Prostate gland (tissue), 2 donors: ENCODE measurements at regions not wholly inside any gene's neighbourhood (a gene's known extent, or its start where the extent isn't known, plus 50 kb on each side); places are given as distances from the start of the nearest gene placed in this dataset.

Experiments
- DNase-seq: peaks from one replicate; pipeline ENCODE4 v3.0.0-alpha.2; 2019; ENCODE audit warnings: low spot score
- H3K27ac ChIP-seq, 2 donors: fragments of 200-600 bp; sonication (generic); 2 replicates each; pipeline ENCODE4 v1.5.1; 2017 to 2019
- H3K27me3 ChIP-seq: fragments of 200-600 bp; sonication (generic); replicated peaks from 2 replicates; pipeline ENCODE4 v1.5.1; 2019; ENCODE audit not compliant: insufficient read depth
- H3K36me3 ChIP-seq, 2 donors: fragments of 200-600 bp; sonication (generic); 1 replicate in 1 of 2; 2 replicates in 1 of 2; pipeline versions ENCODE4 v1.5.1 to v1.8.1; 2017 to 2019
- H3K4me1 ChIP-seq: fragments of 200-600 bp; sonication (generic); replicated peaks from 2 replicates; pipeline ENCODE4 v1.5.1; 2019
- H3K4me3 ChIP-seq, 2 donors: fragments of 200-600 bp; sonication (generic); 2 replicates each; pipeline ENCODE4 v1.5.1; 2017 to 2019
- H3K9me3 ChIP-seq: fragments of 200-600 bp; sonication (generic); 2 replicates; pipeline ENCODE4 v1.5.1; 2017
- CTCF ChIP-seq, 4 experiments: fragments of 200-600 bp in 2 of 4; fragments of 450-650 bp in 2 of 4; sonication (generic) in 2 of 4; IDR thresholded peaks; 1 replicate in 3 of 4; 2 replicates in 1 of 4; pipeline ENCODE4 v1.5.1; 2016 to 2019; ENCODE audit warnings: antibody characterized with exemption in 4 of 4, mild to moderate bottlenecking in 2 of 4, moderate library complexity in 2 of 4
- POLR2A ChIP-seq: fragments of 450-650 bp; IDR thresholded peaks from one replicate; pipeline ENCODE4 v1.6.1; 2016; ENCODE audit warnings: antibody characterized with exemption, mild to moderate bottlenecking
- POLR2AphosphoS5 ChIP-seq: sonication (generic); formaldehyde crosslinking; IDR thresholded peaks from one replicate; pipeline ENCODE4 v1.6.1; 2017; ENCODE audit warnings: antibody characterized with exemption
- WGBS: methylation state at CpG from one replicate; pipeline ENCODE4 v1.1.5; 2018; 5-methylcytosine and 5-hydroxymethylcytosine counted together
- intact Hi-C: fragments of 100-400 bp; cut with DNase I; formaldehyde crosslinking; loops from one replicate; pipeline ENCODE4 v1.14.2; 2022

DNA sequence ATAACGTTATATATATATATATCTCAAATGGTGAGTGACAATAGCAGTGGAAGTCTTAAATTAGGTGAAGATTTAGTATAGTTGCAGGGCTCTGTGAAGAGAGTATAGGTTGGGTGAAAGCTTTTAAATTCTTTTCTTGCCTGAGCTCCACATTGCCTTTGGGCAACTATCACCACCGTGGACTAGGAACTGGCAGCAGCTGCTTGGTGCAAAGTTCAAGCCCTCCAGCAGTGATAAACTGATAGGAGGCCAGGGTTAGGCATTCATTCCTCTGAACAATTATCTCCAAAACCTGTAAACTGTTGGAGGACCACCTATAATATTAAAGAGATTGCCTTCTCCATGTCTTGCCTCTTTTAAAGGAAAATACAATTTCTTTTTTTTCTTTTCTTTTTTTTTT, 91.2 kb upstream of the ATXN7L3B start:
- TF ChIP-seq POLR2AphosphoS5 (no peak), CTCF (IDR thresholded peaks at IDR 0.05) (no peak), POLR2A (no peak)
- H3K9me3 ChIP-seq = no peaks in the 10 kb centered on the region
- no peak overlapping the region for H3K27ac ChIP-seq
- H3K36me3 ChIP-seq = no peaks in the 10 kb centered on the region
- no peak overlapping the region for H3K4me3 ChIP-seq
- 84% methylated on average over 2 of the region's 2 CpGs for WGBS
- no peak for DNase-seq
- no peaks in the 10 kb centered on the region for H3K27me3 ChIP-seq
- intact Hi-C loops = no loop called here
- H3K4me1 ChIP-seq = no peaks in the 10 kb centered on the region

- no peak for TF ChIP-seq POLR2AphosphoS5
- no peak for TF ChIP-seq CTCF (IDR thresholded peaks at IDR 0.05)
- TF ChIP-seq POLR2A = no peak
- no peak for DNase-seq
- H3K9me3 ChIP-seq = no peaks in the 10 kb centered on the region
- H3K36me3 ChIP-seq = no peaks in the 10 kb centered on the region
- intact Hi-C loops = no loop called here
- H3K27ac ChIP-seq = no peak overlapping the region
- no peaks in the 10 kb centered on the region for H3K27me3 ChIP-seq
- WGBS = 83% methylated on average over 2 of the region's 2 CpGs
- H3K4me1 ChIP-seq = no peaks in the 10 kb centered on the region
- no peak overlapping the region for H3K4me3 ChIP-seq
Measured at GRCh38 chr12:74449872-74450271, 87.8 kb upstream of the ATXN7L3B start.

- WGBS = 87% methylated on average over 1 of the region's 1 CpG
- no peak for DNase-seq
Measured at GRCh38 chr12:74454109-74454508, 83.5 kb upstream of the ATXN7L3B start.

GRCh38 chr12:74455429-74455828, 82.2 kb upstream of the ATXN7L3B start:
- intact Hi-C loops = no loop called here
- H3K27me3 ChIP-seq = no peaks in the 10 kb centered on the region
- no peaks in the 10 kb centered on the region for H3K4me1 ChIP-seq
- H3K27ac ChIP-seq = no peak overlapping the region
- no peak for TF ChIP-seq POLR2A
- TF ChIP-seq POLR2AphosphoS5 = no peak
- TF ChIP-seq CTCF (IDR thresholded peaks at IDR 0.05) = no peak
- DNase-seq = no peak
- no peak overlapping the region for H3K4me3 ChIP-seq
- 86% methylated on average over 3 of the region's 3 CpGs for WGBS
- H3K9me3 ChIP-seq = no peaks in the 10 kb centered on the region
- no peaks in the 10 kb centered on the region for H3K36me3 ChIP-seq

More at GRCh38 chr12:74454109-74454508, 83.5 kb upstream of the ATXN7L3B start:
- no peaks in the 10 kb centered on the region for H3K36me3 ChIP-seq
- intact Hi-C loops = no loop called here
- no peaks in the 10 kb centered on the region for H3K27me3 ChIP-seq
- H3K9me3 ChIP-seq = no peaks in the 10 kb centered on the region
- H3K4me1 ChIP-seq = no peaks in the 10 kb centered on the region
- TF ChIP-seq CTCF (IDR thresholded peaks at IDR 0.05) (no peak), POLR2AphosphoS5 (no peak), POLR2A (no peak)
- H3K27ac ChIP-seq = no peak overlapping the region
- no peak overlapping the region for H3K4me3 ChIP-seq

DNA sequence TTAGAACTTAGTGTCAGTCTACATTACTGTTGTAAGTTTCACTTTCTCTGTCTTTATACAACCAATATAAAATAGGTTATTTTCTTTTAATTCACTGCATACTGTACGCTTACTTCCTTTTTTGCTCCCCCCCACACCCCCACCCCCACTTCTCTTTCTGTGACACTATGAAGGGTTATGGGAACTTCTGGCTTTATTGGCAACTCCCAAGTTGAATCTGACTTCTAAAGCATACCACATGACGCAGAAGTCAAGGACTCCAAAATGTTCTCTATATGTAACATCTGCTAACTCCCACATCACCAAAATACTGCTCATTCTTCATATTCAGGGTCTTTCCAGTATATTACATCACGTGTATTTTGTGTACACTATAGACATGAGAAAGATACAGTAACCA, 81.2 kb upstream of the ATXN7L3B start:
- Histone ChIP-seq H3K27ac (no peak overlapping the region), H3K4me3 (no peak overlapping the region), H3K36me3 (no peaks in the 10 kb centered on the region), H3K9me3 (no peaks in the 10 kb centered on the region), H3K4me1 (no peaks in the 10 kb centered on the region), H3K27me3 (no peaks in the 10 kb centered on the region)
- DNase-seq = no peak
- intact Hi-C loops = no loop called here
- no peak for TF ChIP-seq POLR2A
- no peak for TF ChIP-seq POLR2AphosphoS5
- no peak for TF ChIP-seq CTCF (IDR thresholded peaks at IDR 0.05)
- WGBS = 87% methylated on average over 3 of the region's 3 CpGs
